GM23248 (cell line): ENCODE measurements at regions not wholly inside any gene's neighbourhood (a gene's known extent, or its start where the extent isn't known, plus 50 kb on each side); places are given as distances from the start of the nearest gene placed in this dataset.

Experiments
- EZH2 ChIP-seq: fragments of 200-600 bp; sonication (generic); IDR thresholded peaks from 2 replicates; pipeline ENCODE4 v1.6.1; 2018; ENCODE audit warnings: antibody characterized with exemption, mild to moderate bottlenecking; ENCODE audit not compliant: insufficient read depth, poor library complexity, severe bottlenecking
- EZH2phosphoT487 ChIP-seq: fragments of 200-600 bp; sonication (generic); IDR thresholded peaks from 2 replicates; pipeline ENCODE4 v1.6.1; 2018; ENCODE audit warnings: antibody characterized with exemption, moderate library complexity, mild to moderate bottlenecking, low read depth; ENCODE audit not compliant: insufficient read depth

- no peak for TF ChIP-seq EZH2
- no peak for TF ChIP-seq EZH2phosphoT487
Observed at GRCh38 chr12:94769776-94770759, 119.7 kb upstream of the TMCC3 start.
